GM23338 (cell line): ENCODE measurements at regions not wholly inside any gene's neighbourhood (a gene's known extent, or its start where the extent isn't known, plus 50 kb on each side); places are given as distances from the start of the nearest gene placed in this dataset.
"Not testable (repeated sequence)": the region's sequence is repeated elsewhere in the genome, so short reads cannot be mapped to it uniquely, and the experiment has no call there.

Experiments used
- ATAC-seq: fragments of 200-7000 bp; cut with Tn5 transposase; 3 replicates; pipeline ENCODE4 v1.9.1; 2020
- DNase-seq: peaks from one replicate; pipeline ENCODE4 v3.0.0-alpha.2; 2015; ENCODE audit warnings: low spot score
- H2AFZ ChIP-seq: fragments of 200-600 bp; sonication (generic); 2 replicates; pipeline ENCODE4 v1.8.0; 2016; ENCODE audit warnings: antibody characterized with exemption, mild to moderate bottlenecking, moderate library complexity
- H3F3A ChIP-seq: fragments of 200-600 bp; sonication (generic); replicated peaks from 2 replicates; pipeline ENCODE4 v1.8.0; 2017; ENCODE audit warnings: antibody characterized with exemption, mixed run types, low read depth
- H3K27ac ChIP-seq: fragments of 200-600 bp; sonication (generic); 2 replicates; pipeline ENCODE4 v1.6.1; 2016; ENCODE audit warnings: low read depth
- H3K27me3 ChIP-seq: fragments of 200-600 bp; sonication (generic); 2 replicates; pipeline ENCODE4 v1.8.0; 2016; ENCODE audit warnings: mild to moderate bottlenecking, mixed run types, moderate library complexity; ENCODE audit not compliant: insufficient read depth
- H3K36me3 ChIP-seq: fragments of 200-600 bp; sonication (generic); 2 replicates; pipeline ENCODE4 v1.8.0; 2016; ENCODE audit warnings: mild to moderate bottlenecking; ENCODE audit not compliant: insufficient read depth
- H3K4me1 ChIP-seq: fragments of 200-600 bp; sonication (generic); 2 replicates; pipeline ENCODE4 v1.8.0; 2016; ENCODE audit warnings: mild to moderate bottlenecking, moderate library complexity; ENCODE audit not compliant: insufficient read depth
- H3K4me2 ChIP-seq: fragments of 200-600 bp; sonication (generic); 2 replicates; pipeline ENCODE4 v1.7.1; 2017; ENCODE audit warnings: mixed run types
- H3K4me3 ChIP-seq: fragments of 200-600 bp; sonication (generic); 2 replicates; pipeline ENCODE4 v1.6.1; 2016; ENCODE audit warnings: mixed run types
- H3K79me2 ChIP-seq: fragments of 200-600 bp; sonication (generic); replicated peaks from 2 replicates; pipeline ENCODE4 v1.8.0; 2017; ENCODE audit warnings: mild to moderate bottlenecking; ENCODE audit not compliant: insufficient read depth
- H3K9me2 ChIP-seq: fragments of 200-600 bp; sonication (generic); 2 replicates; pipeline ENCODE4 v1.8.0; 2017; ENCODE audit not compliant: insufficient read depth
- H4K20me1 ChIP-seq: fragments of 200-600 bp; sonication (generic); replicated peaks from 2 replicates; pipeline ENCODE4 v1.8.0; 2017; ENCODE audit warnings: mild to moderate bottlenecking; ENCODE audit not compliant: insufficient read depth
- H3K27ac Mint-ChIP-seq: 2 replicates; pipeline ENCODE4 v1.8.0; 2020; ENCODE audit warnings: inconsistent platforms, mild to moderate bottlenecking, moderate library complexity, mixed read lengths
- H3K27me3 Mint-ChIP-seq: 3 replicates; pipeline ENCODE4 v1.8.0; 2022; ENCODE audit warnings: low read depth, mild to moderate bottlenecking, moderate library complexity, mixed read lengths, inconsistent platforms; ENCODE audit not compliant: insufficient read depth, poor library complexity
- H3K36me3 Mint-ChIP-seq: 3 replicates; pipeline ENCODE4 v1.8.0; 2021; ENCODE audit warnings: low read depth, mild to moderate bottlenecking, inconsistent platforms, moderate library complexity, mixed read lengths
- H3K4me1 Mint-ChIP-seq: 3 replicates; pipeline ENCODE4 v1.8.0; 2020; ENCODE audit warnings: mild to moderate bottlenecking, inconsistent platforms, mixed read lengths
- H3K4me3 Mint-ChIP-seq: 3 replicates; pipeline ENCODE4 v1.8.0; 2021; ENCODE audit warnings: moderate library complexity, mild to moderate bottlenecking, inconsistent platforms, mixed read lengths
- H3K9me3 Mint-ChIP-seq: 3 replicates; pipeline ENCODE4 v1.8.0; 2020; ENCODE audit warnings: moderate library complexity, mild to moderate bottlenecking, inconsistent platforms, mixed read lengths

- H3K27ac Mint-ChIP-seq, H4K20me1 ChIP-seq, H3K9me2 ChIP-seq, H3K36me3 ChIP-seq, H3K79me2 ChIP-seq, ATAC-seq, H3F3A ChIP-seq, H2AFZ ChIP-seq, H3K27me3 ChIP-seq, H3K4me1 Mint-ChIP-seq, H3K27ac ChIP-seq, H3K4me3 Mint-ChIP-seq, H3K27me3 Mint-ChIP-seq, H3K4me2 ChIP-seq, H3K36me3 Mint-ChIP-seq, DNase-seq, H3K4me1 ChIP-seq, H3K4me3 ChIP-seq: not testable (repeated sequence)
- peaks cover 22% of the 10 kb centered on the region for H3K9me3 Mint-ChIP-seq
These were observed 330.1 kb downstream of the GOLGA6L6 start for GRCh38 chr15:20211508-20211907.

GRCh38 chr15:20209973-20210372 is 331.6 kb downstream of the GOLGA6L6 start:
- H3K9me3 Mint-ChIP-seq: peaks cover 19% of the 10 kb centered on the region
- not testable (repeated sequence) for ATAC-seq, H2AFZ ChIP-seq, H3K4me2 ChIP-seq, H3K36me3 ChIP-seq, H4K20me1 ChIP-seq, H3K4me3 Mint-ChIP-seq, H3F3A ChIP-seq, H3K4me1 ChIP-seq, H3K4me1 Mint-ChIP-seq, H3K27ac Mint-ChIP-seq, H3K36me3 Mint-ChIP-seq, H3K79me2 ChIP-seq, H3K4me3 ChIP-seq, H3K9me2 ChIP-seq, DNase-seq, H3K27ac ChIP-seq, H3K27me3 ChIP-seq, H3K27me3 Mint-ChIP-seq

- H3K4me3 ChIP-seq, H3K27ac ChIP-seq, H2AFZ ChIP-seq, H4K20me1 ChIP-seq, H3K36me3 Mint-ChIP-seq, H3F3A ChIP-seq, DNase-seq, H3K4me2 ChIP-seq, H3K4me1 ChIP-seq, H3K27ac Mint-ChIP-seq, ATAC-seq, H3K4me3 Mint-ChIP-seq, H3K27me3 ChIP-seq, H3K79me2 ChIP-seq, H3K9me2 ChIP-seq, H3K36me3 ChIP-seq, H3K27me3 Mint-ChIP-seq, H3K4me1 Mint-ChIP-seq: not testable (repeated sequence)
- H3K9me3 Mint-ChIP-seq: peaks cover 19% of the 10 kb centered on the region
These were observed 334.0 kb downstream of the GOLGA6L6 start for GRCh38 chr15:20207607-20208006.

GRCh38 chr15:20207198-20207597 is 334.4 kb downstream of the GOLGA6L6 start:
- not testable (repeated sequence) for H3K4me3 ChIP-seq, H3K4me1 ChIP-seq, H3K4me2 ChIP-seq, H3K27me3 ChIP-seq, H3K9me2 ChIP-seq, H3K79me2 ChIP-seq, H3K4me3 Mint-ChIP-seq, H3K27me3 Mint-ChIP-seq, H4K20me1 ChIP-seq, H3K36me3 ChIP-seq, H3K36me3 Mint-ChIP-seq, H3K4me1 Mint-ChIP-seq, H2AFZ ChIP-seq, H3K27ac Mint-ChIP-seq, H3K27ac ChIP-seq, ATAC-seq, DNase-seq, H3F3A ChIP-seq
- H3K9me3 Mint-ChIP-seq: peaks cover 19% of the 10 kb centered on the region

GRCh38 chr15:20204177-20204866 is 337.3 kb downstream of the GOLGA6L6 start:
- H3K27me3 ChIP-seq, H3K27ac Mint-ChIP-seq, H3K4me3 ChIP-seq, H3K4me3 Mint-ChIP-seq, H3K36me3 Mint-ChIP-seq, DNase-seq, H3K4me1 ChIP-seq, H3K27me3 Mint-ChIP-seq, H2AFZ ChIP-seq, ATAC-seq, H3K27ac ChIP-seq, H3K4me1 Mint-ChIP-seq, H3F3A ChIP-seq, H3K4me2 ChIP-seq, H3K9me2 ChIP-seq, H3K79me2 ChIP-seq, H4K20me1 ChIP-seq, H3K36me3 ChIP-seq: not testable (repeated sequence)
- peaks cover 19% of the 10 kb centered on the region for H3K9me3 Mint-ChIP-seq

- H3K27ac Mint-ChIP-seq, H3F3A ChIP-seq, H3K27me3 ChIP-seq, H3K9me2 ChIP-seq, H3K79me2 ChIP-seq, H3K4me3 Mint-ChIP-seq, H2AFZ ChIP-seq, DNase-seq, H3K4me1 ChIP-seq, H4K20me1 ChIP-seq, H3K36me3 Mint-ChIP-seq, H3K27me3 Mint-ChIP-seq, H3K27ac ChIP-seq, ATAC-seq, H3K36me3 ChIP-seq, H3K4me3 ChIP-seq, H3K4me2 ChIP-seq, H3K4me1 Mint-ChIP-seq: not testable (repeated sequence)
- H3K9me3 Mint-ChIP-seq: peaks cover 16% of the 10 kb centered on the region
These were observed 337.9 kb downstream of the GOLGA6L6 start for GRCh38 chr15:20203649-20204150.
